ENCODE measurements at regions not wholly inside any gene's neighbourhood (a gene's known extent, or its start where the extent isn't known, plus 50 kb on each side); places are given as distances from the start of the nearest gene placed in this dataset.
A peak's percentile ranks its signal among the peaks of the same experiment; 100 is the strongest.

- no peak for DNase-seq (ENCODE audit: low read depth in 3 of 3)
These were observed 127.2 kb downstream of the BBS10 start for GRCh38 chr12:76220980-76221379.

- no peak for DNase-seq (ENCODE audit: low read depth in 3 of 3)
These were observed 128.4 kb downstream of the BBS10 start for GRCh38 chr12:76219806-76220205.

GRCh38 chr12:76216585-76217472 is 131.4 kb downstream of the BBS10 start:
- no peak for DNase-seq (ENCODE audit: low read depth in 3 of 3)

GRCh38 chr12:76208129-76208528 is 123.6 kb upstream of the NAP1L1 start:
- DNase-seq (ENCODE audit: low read depth in 3 of 3) = no peak

- DNase-seq (ENCODE audit: low read depth in 3 of 3) = no peak
These were observed 122.2 kb upstream of the NAP1L1 start for GRCh38 chr12:76206677-76207072.

- DNase-seq (ENCODE audit: low read depth in 3 of 3) = no peak
These were observed 121.7 kb upstream of the NAP1L1 start for GRCh38 chr12:76206039-76206676.

- no peak for DNase-seq (ENCODE audit: low read depth in 3 of 3)
These were observed 118.1 kb upstream of the NAP1L1 start for GRCh38 chr12:76202621-76203020.

GRCh38 chr12:76201758-76202157 is 117.3 kb upstream of the NAP1L1 start:
- no peak for DNase-seq (ENCODE audit: low read depth in 3 of 3)

- DNase-seq (ENCODE audit: low read depth in 3 of 3) = no peak
These were observed 116.8 kb upstream of the NAP1L1 start for GRCh38 chr12:76201316-76201715.

GRCh38 chr12:76199808-76200207 is 115.3 kb upstream of the NAP1L1 start:
- DNase-seq (ENCODE audit: low read depth in 3 of 3) = no peak

GRCh38 chr12:76198839-76199238 is 114.4 kb upstream of the NAP1L1 start:
- DNase-seq (ENCODE audit: low read depth in 3 of 3) = no peak

GRCh38 chr12:76197283-76197682 is 112.8 kb upstream of the NAP1L1 start:
- DNase-seq (ENCODE audit: low read depth in 3 of 3) = no peak

GRCh38 chr12:76195920-76196319 is 111.4 kb upstream of the NAP1L1 start:
- no peak for DNase-seq (ENCODE audit: low read depth in 3 of 3)

GRCh38 chr12:76194724-76195123 is 110.2 kb upstream of the NAP1L1 start:
- DNase-seq (ENCODE audit: low read depth in 3 of 3) = no peak

GRCh38 chr12:76193961-76194360 is 109.5 kb upstream of the NAP1L1 start:
- no peak for DNase-seq (ENCODE audit: low read depth in 3 of 3)

GRCh38 chr12:76192416-76192815 is 107.9 kb upstream of the NAP1L1 start:
- no peak for DNase-seq (ENCODE audit: low read depth in 3 of 3)

GRCh38 chr12:76190299-76190698 is 105.8 kb upstream of the NAP1L1 start:
- no peak for DNase-seq (ENCODE audit: low read depth in 3 of 3)

GRCh38 chr12:76189851-76190250 is 105.4 kb upstream of the NAP1L1 start:
- no peak for DNase-seq (ENCODE audit: low read depth in 3 of 3)

- no peak for DNase-seq (ENCODE audit: low read depth in 3 of 3)
These were observed 102.7 kb upstream of the NAP1L1 start for GRCh38 chr12:76187177-76187576.

GRCh38 chr12:76186131-76186906 is 101.8 kb upstream of the NAP1L1 start:
- DNase-seq (ENCODE audit: low read depth in 3 of 3) = no peak

- DNase-seq (ENCODE audit: low read depth in 3 of 3) = peak; percentile 21 to 48 (median 46)
These were observed 99.1 kb upstream of the NAP1L1 start for GRCh38 chr12:76183459-76184186.

Measured in stimulated activated CD4-positive, alpha-beta T cell treated with anti-CD3 and anti-CD28 coated beads, TNF-alpha, amount 100 ng/mL, for 24 hours (primary cell).